ENCODE measurements at regions not wholly inside any gene's neighbourhood (a gene's known extent, or its start where the extent isn't known, plus 50 kb on each side); places are given as distances from the start of the nearest gene placed in this dataset.

DNA sequence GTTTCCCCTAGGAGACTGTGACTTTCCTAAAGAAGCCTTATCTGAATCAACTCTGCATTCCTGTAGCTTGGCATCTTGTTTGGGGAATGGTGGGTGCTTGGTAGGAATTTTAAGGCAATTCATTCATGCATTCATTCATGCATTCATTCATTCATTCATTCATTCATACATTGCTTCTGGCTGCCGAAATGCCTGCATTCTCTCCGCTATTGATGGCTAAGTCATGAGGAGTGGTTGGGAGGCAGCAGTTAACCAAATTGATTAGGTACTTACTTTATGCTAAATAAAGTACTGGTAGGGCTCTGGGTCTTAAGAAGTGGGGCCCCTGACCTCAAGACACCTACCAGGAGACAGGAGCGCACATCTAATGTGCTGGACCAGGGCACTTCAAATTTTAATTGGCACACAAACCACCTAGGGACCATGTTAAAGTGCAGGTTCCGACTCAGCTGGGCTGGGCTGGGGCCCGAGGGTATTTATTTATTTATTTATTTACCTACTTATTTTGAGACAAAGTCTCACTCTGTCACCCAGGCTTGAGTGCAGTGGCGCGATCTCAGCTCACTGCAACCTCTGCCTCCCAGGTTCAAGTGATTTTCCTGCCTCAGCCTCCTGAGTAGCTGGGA lies 127.6 kb downstream of the ANKRD60 start (continued):
- TF ChIP-seq, protein P1, sequence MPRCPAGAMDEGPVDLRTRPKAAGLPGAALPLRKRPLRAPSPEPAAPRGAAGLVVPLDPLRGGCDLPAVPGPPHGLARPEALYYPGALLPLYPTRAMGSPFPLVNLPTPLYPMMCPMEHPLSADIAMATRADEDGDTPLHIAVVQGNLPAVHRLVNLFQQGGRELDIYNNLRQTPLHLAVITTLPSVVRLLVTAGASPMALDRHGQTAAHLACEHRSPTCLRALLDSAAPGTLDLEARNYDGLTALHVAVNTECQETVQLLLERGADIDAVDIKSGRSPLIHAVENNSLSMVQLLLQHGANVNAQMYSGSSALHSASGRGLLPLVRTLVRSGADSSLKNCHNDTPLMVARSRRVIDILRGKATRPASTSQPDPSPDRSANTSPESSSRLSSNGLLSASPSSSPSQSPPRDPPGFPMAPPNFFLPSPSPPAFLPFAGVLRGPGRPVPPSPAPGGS (IDR thresholded peaks at IDR 0.05) = no peak
- TF ChIP-seq EHF (CRISPR knock-in tag; IDR thresholded peaks at IDR 0.05) = no peak
- no peak for TF ChIP-seq RNF2 (IDR thresholded peaks at IDR 0.05; ENCODE audit: borderline replicate concordance, low read depth)
- TF ChIP-seq HOXB13 (CRISPR knock-in tag; IDR thresholded peaks at IDR 0.05; ENCODE audit: low read depth) = no peak
- no peak for TF ChIP-seq CBX8 (IDR thresholded peaks at IDR 0.05)
- TF ChIP-seq, protein P2, sequence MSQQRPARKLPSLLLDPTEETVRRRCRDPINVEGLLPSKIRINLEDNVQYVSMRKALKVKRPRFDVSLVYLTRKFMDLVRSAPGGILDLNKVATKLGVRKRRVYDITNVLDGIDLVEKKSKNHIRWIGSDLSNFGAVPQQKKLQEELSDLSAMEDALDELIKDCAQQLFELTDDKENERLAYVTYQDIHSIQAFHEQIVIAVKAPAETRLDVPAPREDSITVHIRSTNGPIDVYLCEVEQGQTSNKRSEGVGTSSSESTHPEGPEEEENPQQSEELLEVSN (IDR thresholded peaks at IDR 0.05; ENCODE audit: borderline replicate concordance, low read depth) = no peak

DNA sequence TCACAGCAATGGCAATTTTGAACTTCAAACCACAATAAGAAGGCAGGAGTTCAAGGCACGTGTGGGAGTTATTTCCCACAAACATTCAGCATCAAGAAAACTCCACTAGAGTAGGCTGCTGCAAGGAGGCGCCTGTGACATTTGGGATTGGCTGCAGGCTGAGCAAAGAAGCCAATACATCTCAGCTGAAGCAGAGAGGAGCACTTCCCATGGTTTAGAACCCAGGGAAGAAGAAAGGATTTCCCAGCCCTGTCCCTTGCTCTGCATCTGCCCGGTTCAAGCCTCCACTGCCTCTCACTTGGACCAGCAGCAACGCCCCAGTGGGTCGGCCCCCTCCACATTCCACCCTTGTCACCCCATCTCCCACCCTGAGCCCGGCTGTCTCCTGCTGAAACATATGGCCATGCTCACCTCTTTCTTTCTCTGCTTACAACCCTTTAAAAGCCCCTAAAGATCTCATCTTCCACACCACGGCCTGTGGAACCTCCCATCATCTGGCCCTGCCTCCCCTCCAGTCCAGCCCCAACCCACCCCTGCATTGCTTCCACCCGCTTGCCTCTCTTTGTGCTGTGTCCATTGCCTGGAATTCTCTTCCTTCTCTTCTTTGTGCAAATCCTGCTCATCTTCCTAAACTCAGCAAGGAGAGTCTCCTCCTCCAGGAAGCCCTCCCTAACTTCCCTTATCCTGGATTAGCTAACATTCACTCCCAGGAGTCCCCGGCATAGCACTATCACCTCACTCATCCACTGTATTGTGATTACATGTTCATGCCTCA lies 128.3 kb downstream of the ANKRD60 start:
- Histone ChIP-seq H3K4me1 (no peaks in the 10 kb centered on the region), H3K4me3 (no peak overlapping the region), H3K4me2 (no peak overlapping the region), H3K27ac (no peak overlapping the region), H3K9me3 (no peaks in the 10 kb centered on the region)
- FAIRE-seq = no peak
- ChIA-PET POLR2A (no interaction called here), CTCF (interaction anchor here (0.5 to 3.8 kb wide), 3 partner anchors 13 to 445 kb away, joined by 5 to 17 read pairs (median 12); no protein-coding TSS in a partner anchor)
- TF ChIP-seq, protein P3, sequence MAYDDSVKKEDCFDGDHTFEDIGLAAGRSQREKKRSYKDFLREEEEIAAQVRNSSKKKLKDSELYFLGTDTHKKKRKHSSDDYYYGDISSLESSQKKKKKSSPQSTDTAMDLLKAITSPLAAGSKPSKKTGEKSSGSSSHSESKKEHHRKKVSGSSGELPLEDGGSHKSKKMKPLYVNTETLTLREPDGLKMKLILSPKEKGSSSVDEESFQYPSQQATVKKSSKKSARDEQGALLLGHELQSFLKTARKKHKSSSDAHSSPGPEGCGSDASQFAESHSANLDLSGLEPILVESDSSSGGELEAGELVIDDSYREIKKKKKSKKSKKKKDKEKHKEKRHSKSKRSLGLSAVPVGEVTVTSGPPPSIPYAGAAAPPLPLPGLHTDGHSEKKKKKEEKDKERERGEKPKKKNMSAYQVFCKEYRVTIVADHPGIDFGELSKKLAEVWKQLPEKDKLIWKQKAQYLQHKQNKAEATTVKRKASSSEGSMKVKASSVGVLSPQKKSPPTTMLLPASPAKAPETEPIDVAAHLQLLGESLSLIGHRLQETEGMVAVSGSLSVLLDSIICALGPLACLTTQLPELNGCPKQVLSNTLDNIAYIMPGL (CRISPR knock-in tag; IDR thresholded peaks at IDR 0.05; ENCODE audit: borderline replicate concordance) = no peak
- TF ChIP-seq, protein P4, sequence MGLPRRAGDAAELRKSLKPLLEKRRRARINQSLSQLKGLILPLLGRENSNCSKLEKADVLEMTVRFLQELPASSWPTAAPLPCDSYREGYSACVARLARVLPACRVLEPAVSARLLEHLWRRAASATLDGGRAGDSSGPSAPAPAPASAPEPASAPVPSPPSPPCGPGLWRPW (IDR thresholded peaks at IDR 0.05) = no peak
- TF ChIP-seq ZFP36 (IDR thresholded peaks at IDR 0.05; ENCODE audit: borderline replicate concordance, partially characterized antibody) = peak; percentile 62
- TF ChIP-seq FOSL2 (IDR thresholded peaks at IDR 0.05) = no peak
- no peak for TF ChIP-seq FOSL2 (CRISPR knock-in tag; IDR thresholded peaks at IDR 0.05)
- TF ChIP-seq RARB (CRISPR knock-in tag; IDR thresholded peaks at IDR 0.05) = no peak
- no peak for TF ChIP-seq POLR2AphosphoS2 (conservative IDR thresholded peaks at IDR 0.05; ENCODE audit: low read length)
- no peak for ATAC-seq
- 36% methylated on average over 9 of the region's 9 CpGs for WGBS (ENCODE audit: missing lambda C conversion rate)
- DNase-seq (ENCODE audit: low read depth in 1 of 2, low spot score in 1 of 2) = no peak

DNA sequence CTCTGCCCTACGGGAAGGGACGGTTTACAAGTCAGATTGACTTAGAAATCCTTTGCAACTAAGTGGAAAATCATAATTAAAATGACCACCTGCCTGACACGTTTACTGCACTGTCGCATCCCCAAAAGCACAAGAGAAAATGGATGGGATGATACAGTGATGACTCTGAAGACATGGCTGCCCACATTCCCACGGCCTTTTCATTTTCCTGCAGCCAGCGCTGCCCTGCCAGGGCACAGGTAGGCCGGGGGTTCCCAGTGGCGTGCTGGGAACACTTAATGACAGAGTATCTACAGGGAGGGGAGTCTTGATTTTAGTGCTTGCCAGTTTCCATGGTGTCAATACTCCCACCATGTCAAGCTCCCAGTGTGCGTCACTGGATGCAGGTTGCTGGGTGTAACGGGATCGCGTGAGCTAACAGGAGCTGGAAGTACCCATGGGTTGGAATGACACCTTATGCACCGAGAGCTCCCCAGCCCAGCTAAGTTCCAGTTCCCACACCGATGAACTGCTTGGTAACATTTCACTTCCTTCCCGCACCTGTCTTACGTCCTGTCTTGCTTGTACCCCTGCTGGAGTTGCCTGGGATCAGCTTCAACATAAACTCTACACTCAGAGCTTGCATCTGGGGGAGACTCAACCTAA lies 129.0 kb downstream of the ANKRD60 start:
- WGBS (ENCODE audit: missing lambda C conversion rate) = 80% methylated on average over 16 of the region's 16 CpGs
- TF ChIP-seq JUN (IDR thresholded peaks at IDR 0.05) (no peak), RAD21 (conservative IDR thresholded peaks at IDR 0.05 in 1 of 2, IDR thresholded peaks at IDR 0.05 in 1 of 2) (no peak), KDM1A (IDR thresholded peaks at IDR 0.05; ENCODE audit: low read depth) (no peak), RNF2 (IDR thresholded peaks at IDR 0.05; ENCODE audit: borderline replicate concordance, low read depth) (no peak), EHF (CRISPR knock-in tag; IDR thresholded peaks at IDR 0.05) (no peak), ESRRA (IDR thresholded peaks at IDR 0.05; ENCODE audit: borderline replicate concordance, low read length) (no peak)
- TF ChIP-seq, protein P5, sequence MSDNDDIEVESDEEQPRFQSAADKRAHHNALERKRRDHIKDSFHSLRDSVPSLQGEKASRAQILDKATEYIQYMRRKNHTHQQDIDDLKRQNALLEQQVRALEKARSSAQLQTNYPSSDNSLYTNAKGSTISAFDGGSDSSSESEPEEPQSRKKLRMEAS (IDR thresholded peaks at IDR 0.05) = no peak
- TF ChIP-seq, protein P6, sequence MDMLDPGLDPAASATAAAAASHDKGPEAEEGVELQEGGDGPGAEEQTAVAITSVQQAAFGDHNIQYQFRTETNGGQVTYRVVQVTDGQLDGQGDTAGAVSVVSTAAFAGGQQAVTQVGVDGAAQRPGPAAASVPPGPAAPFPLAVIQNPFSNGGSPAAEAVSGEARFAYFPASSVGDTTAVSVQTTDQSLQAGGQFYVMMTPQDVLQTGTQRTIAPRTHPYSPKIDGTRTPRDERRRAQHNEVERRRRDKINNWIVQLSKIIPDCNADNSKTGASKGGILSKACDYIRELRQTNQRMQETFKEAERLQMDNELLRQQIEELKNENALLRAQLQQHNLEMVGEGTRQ (IDR thresholded peaks at IDR 0.05) = no peak
- TF ChIP-seq, protein P3 (CRISPR knock-in tag; IDR thresholded peaks at IDR 0.05; ENCODE audit: borderline replicate concordance) = no peak
- TF ChIP-seq, protein P7, sequence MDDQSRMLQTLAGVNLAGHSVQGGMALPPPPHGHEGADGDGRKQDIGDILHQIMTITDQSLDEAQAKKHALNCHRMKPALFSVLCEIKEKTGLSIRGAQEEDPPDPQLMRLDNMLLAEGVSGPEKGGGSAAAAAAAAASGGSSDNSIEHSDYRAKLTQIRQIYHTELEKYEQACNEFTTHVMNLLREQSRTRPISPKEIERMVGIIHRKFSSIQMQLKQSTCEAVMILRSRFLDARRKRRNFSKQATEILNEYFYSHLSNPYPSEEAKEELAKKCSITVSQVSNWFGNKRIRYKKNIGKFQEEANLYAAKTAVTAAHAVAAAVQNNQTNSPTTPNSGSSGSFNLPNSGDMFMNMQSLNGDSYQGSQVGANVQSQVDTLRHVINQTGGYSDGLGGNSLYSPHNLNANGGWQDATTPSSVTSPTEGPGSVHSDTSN (IDR thresholded peaks at IDR 0.05) = no peak
- TF ChIP-seq, protein P1 (IDR thresholded peaks at IDR 0.05) = no peak
- no peak for DNase-seq (ENCODE audit: low read depth in 1 of 2, low spot score in 1 of 2)
- ChIA-PET POLR2A (no interaction called here), CTCF (interaction anchor here (2.9 kb wide), 1 partner anchor 12 kb away, joined by 12 read pairs; no protein-coding TSS in a partner anchor)
- no peak for FAIRE-seq
- no peak; a peak in 1 of 6 replicates for ATAC-seq
- H3K4me2 ChIP-seq = no peak overlapping the region
- no peak overlapping the region for H3K27ac ChIP-seq
- no peak overlapping the region for H3K4me3 ChIP-seq
- no peaks in the 10 kb centered on the region for H3K9me3 ChIP-seq
- H3K4me1 ChIP-seq = no peaks in the 10 kb centered on the region

Measured in A549 (cell line).